Mesendoderm (in vitro differentiated cells): ENCODE measurements at regions not wholly inside any gene's neighbourhood (a gene's known extent, or its start where the extent isn't known, plus 50 kb on each side); places are given as distances from the start of the nearest gene placed in this dataset.

ENCODE experiments used
- DNase-seq: peaks from one replicate; pipeline ENCODE4 v3.0.0; 2013
- H2AK5ac ChIP-seq: 2 replicates; pipeline ENCODE4 v1.6.1; 2013; ENCODE audit warnings: low read length, inconsistent platforms
- H2BK120ac ChIP-seq: 2 replicates; pipeline ENCODE4 v1.6.1; 2013; ENCODE audit warnings: low read depth, mild to moderate bottlenecking, low read length, moderate library complexity, mixed read lengths
- H2BK15ac ChIP-seq: replicated peaks from 2 replicates; pipeline ENCODE4 v1.6.1; 2013; ENCODE audit warnings: low read depth, mild to moderate bottlenecking, moderate library complexity
- H2BK5ac ChIP-seq: 2 replicates; pipeline ENCODE4 v1.6.1; 2013; ENCODE audit warnings: low read length, inconsistent platforms
- H3K18ac ChIP-seq: 2 replicates; pipeline ENCODE4 v1.6.1; 2013; ENCODE audit warnings: mild to moderate bottlenecking, low read length, mixed read lengths
- H3K23ac ChIP-seq: one replicate; pipeline ENCODE4 v1.6.1; 2013; ENCODE audit warnings: low read length
- H3K27ac ChIP-seq: 2 replicates; pipeline ENCODE4 v1.5.1; 2013; ENCODE audit warnings: low read depth, mild to moderate bottlenecking, inconsistent platforms, low read length, moderate library complexity
- H3K27me3 ChIP-seq: 2 replicates; pipeline ENCODE4 v1.6.1; 2013; ENCODE audit warnings: low read length, control low read depth, mild to moderate bottlenecking, inconsistent platforms; ENCODE audit not compliant: insufficient read depth, poor library complexity
- H3K36me3 ChIP-seq: 2 replicates; pipeline ENCODE4 v1.6.1; 2013; ENCODE audit warnings: low read length, inconsistent platforms; ENCODE audit not compliant: control insufficient read depth, insufficient read depth
- H3K4ac ChIP-seq: one replicate; pipeline ENCODE4 v1.6.1; 2013; ENCODE audit warnings: low read depth, mild to moderate bottlenecking, low read length, moderate library complexity
- H3K4me1 ChIP-seq: 2 replicates; pipeline ENCODE4 v1.6.1; 2013; ENCODE audit warnings: low read depth, low read length, inconsistent platforms; ENCODE audit not compliant: control insufficient read depth
- H3K4me2 ChIP-seq: 2 replicates; pipeline ENCODE4 v1.6.1; 2013; ENCODE audit warnings: low read length
- H3K4me3 ChIP-seq: 2 replicates; pipeline ENCODE4 v1.5.1; 2013; ENCODE audit warnings: mild to moderate bottlenecking, low read length
- H3K56ac ChIP-seq: one replicate; pipeline ENCODE4 v1.6.1; 2013; ENCODE audit warnings: low read length
- H3K79me1 ChIP-seq: 2 replicates; pipeline ENCODE4 v1.6.1; 2013; ENCODE audit warnings: low read length, inconsistent platforms
- H3K79me2 ChIP-seq: 2 replicates; pipeline ENCODE4 v1.6.1; 2013; ENCODE audit warnings: mild to moderate bottlenecking, low read length; ENCODE audit not compliant: control insufficient read depth, insufficient read depth
- H3K9ac ChIP-seq: 2 replicates; pipeline ENCODE4 v1.6.1; 2013; ENCODE audit warnings: low read length, inconsistent platforms
- H4K5ac ChIP-seq: one replicate; pipeline ENCODE4 v1.6.1; 2013; ENCODE audit warnings: low read length
- H4K8ac ChIP-seq: one replicate; pipeline ENCODE4 v1.6.1; 2013; ENCODE audit warnings: low read depth, mild to moderate bottlenecking, control low read depth, low read length, moderate library complexity
- WGBS: extraction: QIAGEN DNeasy Blood & Tissue Kit; methylation state at CpG from one replicate; pipeline ENCODE4 v1.1.7; 2013; ENCODE audit warnings: low lambda C conversion rate, missing lambda C conversion rate; ENCODE audit not compliant: insufficient coverage; ENCODE audit errors: extremely low coverage; 5-methylcytosine and 5-hydroxymethylcytosine counted together

- H3K27ac ChIP-seq = no peak overlapping the region
- H2BK5ac ChIP-seq = no peak overlapping the region
- no CpG with 5 or more reads among the region's 2 CpGs for WGBS
- H2BK15ac ChIP-seq = no peak overlapping the region
- H4K5ac ChIP-seq = no peak overlapping the region
- H4K8ac ChIP-seq = no peak overlapping the region
- no peak for DNase-seq
- no peaks in the 10 kb centered on the region for H3K79me1 ChIP-seq
- H3K27me3 ChIP-seq = no peaks in the 10 kb centered on the region
- H2AK5ac ChIP-seq = no peak overlapping the region
- H3K4ac ChIP-seq = no peak overlapping the region
- no peaks in the 10 kb centered on the region for H3K79me2 ChIP-seq
- H3K4me2 ChIP-seq = no peak overlapping the region
- no peak overlapping the region for H3K23ac ChIP-seq
- H3K18ac ChIP-seq = no peak overlapping the region
- H2BK120ac ChIP-seq = no peak overlapping the region
- H3K4me3 ChIP-seq = no peak overlapping the region
- no peak overlapping the region for H3K9ac ChIP-seq
- no peaks in the 10 kb centered on the region for H3K36me3 ChIP-seq
- no peaks in the 10 kb centered on the region for H3K4me1 ChIP-seq
- no peak overlapping the region for H3K56ac ChIP-seq
These were observed 393.3 kb upstream of the CBLB start for GRCh38 chr3:106261915-106262683.

GRCh38 chr3:106263011-106263410 lies 394.2 kb upstream of the CBLB start:
- Histone ChIP-seq H2BK15ac (no peak overlapping the region), H3K79me1 (no peaks in the 10 kb centered on the region), H2BK120ac (no peak overlapping the region), H3K4me3 (no peak overlapping the region), H3K27ac (no peak overlapping the region), H3K4me1 (no peaks in the 10 kb centered on the region), H3K56ac (no peak overlapping the region), H2BK5ac (no peak overlapping the region), H3K4me2 (no peak overlapping the region), H3K4ac (no peak overlapping the region), H3K23ac (no peak overlapping the region), H4K8ac (no peak overlapping the region), H4K5ac (no peak overlapping the region), H2AK5ac (no peak overlapping the region), H3K27me3 (no peaks in the 10 kb centered on the region), H3K79me2 (no peaks in the 10 kb centered on the region), H3K36me3 (no peaks in the 10 kb centered on the region), H3K18ac (no peak overlapping the region), H3K9ac (no peak overlapping the region)
- no peak for DNase-seq
- WGBS = no CpG with 5 or more reads among the region's 5 CpGs

DNA sequence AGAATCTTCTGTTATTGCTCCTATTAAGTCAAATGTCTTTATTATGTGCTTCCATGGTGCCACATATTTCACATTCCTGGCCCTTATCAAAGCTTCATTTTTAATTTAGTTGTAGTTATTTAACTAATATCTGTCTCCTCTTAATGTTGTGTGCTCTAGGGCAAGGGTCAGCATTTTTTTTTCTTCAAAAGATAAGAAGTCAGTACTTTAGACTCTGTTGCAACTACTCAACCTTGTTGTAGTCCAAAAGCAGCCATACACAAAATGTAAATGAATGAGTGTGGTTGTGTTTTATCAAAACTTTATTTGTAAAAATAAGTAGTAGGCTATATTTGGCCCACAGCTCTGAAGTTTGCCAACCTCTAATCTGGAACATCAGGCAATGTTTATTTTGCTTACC lies 394.7 kb upstream of the CBLB start:
- H3K9ac ChIP-seq = no peak overlapping the region
- H3K18ac ChIP-seq = no peak overlapping the region
- no peak overlapping the region for H3K23ac ChIP-seq
- no peak overlapping the region for H3K4ac ChIP-seq
- no peak overlapping the region for H3K27ac ChIP-seq
- DNase-seq = no peak
- no peaks in the 10 kb centered on the region for H3K4me1 ChIP-seq
- H2BK120ac ChIP-seq = no peak overlapping the region
- no peak overlapping the region for H4K5ac ChIP-seq
- no peaks in the 10 kb centered on the region for H3K79me1 ChIP-seq
- no peak overlapping the region for H3K4me2 ChIP-seq
- no peak overlapping the region for H3K4me3 ChIP-seq
- H3K27me3 ChIP-seq = no peaks in the 10 kb centered on the region
- no peaks in the 10 kb centered on the region for H3K36me3 ChIP-seq
- H2BK5ac ChIP-seq = no peak overlapping the region
- H2AK5ac ChIP-seq = no peak overlapping the region
- no peak overlapping the region for H4K8ac ChIP-seq
- H3K79me2 ChIP-seq = no peaks in the 10 kb centered on the region
- H3K56ac ChIP-seq = no peak overlapping the region
- no peak overlapping the region for H2BK15ac ChIP-seq

DNA sequence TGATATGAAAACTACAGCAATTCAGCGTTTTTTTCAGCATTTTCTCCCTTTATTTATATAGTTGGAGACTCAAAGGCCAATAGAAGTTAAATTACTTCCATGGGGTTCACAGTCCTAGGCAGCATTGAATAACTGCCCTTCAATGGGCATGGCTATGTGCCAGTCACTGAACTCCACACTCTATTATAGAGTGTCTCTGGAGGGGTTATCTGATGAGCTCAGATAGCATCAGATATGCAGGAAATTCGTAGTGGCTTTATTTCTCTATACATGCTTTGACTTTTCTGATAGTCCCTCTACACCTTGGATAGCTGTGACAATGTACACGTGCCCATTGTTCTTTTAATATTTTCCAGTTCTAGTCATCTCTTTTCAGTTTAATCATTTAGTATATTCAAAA lies 396.9 kb upstream of the CBLB start:
- H3K4me1 ChIP-seq = no peaks in the 10 kb centered on the region
- H3K4me3 ChIP-seq = no peak overlapping the region
- no peaks in the 10 kb centered on the region for H3K36me3 ChIP-seq
- H3K9ac ChIP-seq = no peak overlapping the region
- no peak overlapping the region for H2BK15ac ChIP-seq
- no peak overlapping the region for H3K23ac ChIP-seq
- H2BK5ac ChIP-seq = no peak overlapping the region
- H3K18ac ChIP-seq = no peak overlapping the region
- no peak overlapping the region for H2AK5ac ChIP-seq
- no peak for DNase-seq
- H4K8ac ChIP-seq = no peak overlapping the region
- no peak overlapping the region for H2BK120ac ChIP-seq
- no peak overlapping the region for H4K5ac ChIP-seq
- no peak overlapping the region for H3K56ac ChIP-seq
- no peak overlapping the region for H3K4me2 ChIP-seq
- no peak overlapping the region for H3K27ac ChIP-seq
- H3K27me3 ChIP-seq = no peaks in the 10 kb centered on the region
- no peaks in the 10 kb centered on the region for H3K79me2 ChIP-seq
- no CpG with 5 or more reads among the region's 3 CpGs for WGBS
- H3K79me1 ChIP-seq = no peaks in the 10 kb centered on the region
- H3K4ac ChIP-seq = no peak overlapping the region

- DNase-seq = no peak
- Histone ChIP-seq H2AK5ac (no peak overlapping the region), H3K4ac (no peak overlapping the region), H2BK5ac (no peak overlapping the region), H3K27me3 (no peaks in the 10 kb centered on the region), H2BK120ac (no peak overlapping the region), H4K8ac (no peak overlapping the region), H2BK15ac (no peak overlapping the region), H3K79me1 (no peaks in the 10 kb centered on the region), H4K5ac (no peak overlapping the region), H3K18ac (no peak overlapping the region), H3K79me2 (no peaks in the 10 kb centered on the region), H3K56ac (no peak overlapping the region), H3K23ac (no peak overlapping the region), H3K36me3 (no peaks in the 10 kb centered on the region), H3K4me3 (no peak overlapping the region), H3K4me1 (no peaks in the 10 kb centered on the region), H3K4me2 (no peak overlapping the region), H3K27ac (no peak overlapping the region), H3K9ac (no peak overlapping the region)
- no CpG with 5 or more reads among the region's 4 CpGs for WGBS
These were observed 399.9 kb upstream of the CBLB start for GRCh38 chr3:106268696-106269095.

DNA sequence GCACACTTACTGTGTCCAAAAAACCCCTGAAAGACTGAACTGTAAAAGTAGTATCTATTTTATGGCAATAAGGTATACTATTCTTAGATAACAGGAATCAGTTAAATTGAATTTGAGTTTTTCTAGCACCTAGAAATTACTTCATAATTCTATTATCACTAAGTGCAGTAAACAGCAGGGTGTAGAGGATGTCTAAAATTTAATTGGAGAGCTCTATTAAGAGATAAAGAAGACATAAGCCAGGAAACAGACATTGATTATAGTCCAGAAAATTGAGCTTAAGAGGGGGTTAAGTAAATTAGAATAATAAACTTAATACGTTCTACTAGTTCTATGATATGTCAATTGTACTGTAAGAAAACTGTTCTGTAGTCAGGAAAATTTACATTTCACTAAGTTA lies 403.5 kb upstream of the CBLB start:
- H3K4ac ChIP-seq = no peak overlapping the region
- H3K18ac ChIP-seq = no peak overlapping the region
- H3K4me3 ChIP-seq = no peak overlapping the region
- H2BK120ac ChIP-seq = no peak overlapping the region
- no peak overlapping the region for H3K23ac ChIP-seq
- H3K79me1 ChIP-seq = no peaks in the 10 kb centered on the region
- H2BK15ac ChIP-seq = no peak overlapping the region
- no peak overlapping the region for H4K5ac ChIP-seq
- no CpG with 5 or more reads among the region's 1 CpG for WGBS
- no peaks in the 10 kb centered on the region for H3K27me3 ChIP-seq
- no peaks in the 10 kb centered on the region for H3K79me2 ChIP-seq
- no peaks in the 10 kb centered on the region for H3K36me3 ChIP-seq
- no peak overlapping the region for H4K8ac ChIP-seq
- no peaks in the 10 kb centered on the region for H3K4me1 ChIP-seq
- no peak overlapping the region for H2AK5ac ChIP-seq
- no peak overlapping the region for H3K4me2 ChIP-seq
- H2BK5ac ChIP-seq = no peak overlapping the region
- DNase-seq = no peak
- no peak overlapping the region for H3K56ac ChIP-seq
- H3K27ac ChIP-seq = no peak overlapping the region
- H3K9ac ChIP-seq = no peak overlapping the region
